IMR-90 (cell line): ENCODE measurements at regions not wholly inside any gene's neighbourhood (a gene's known extent, or its start where the extent isn't known, plus 50 kb on each side); places are given as distances from the start of the nearest gene placed in this dataset.

ENCODE experiments used
- ATAC-seq: fragments of 200-7000 bp; cut with Tn5 transposase; 2 replicates; pipeline ENCODE4 v1.9.1; 2020; ENCODE audit warnings: low read depth, mild to moderate bottlenecking, moderate library complexity
- BruUV-seq: library from RNA; stranded (reverse); fragments of 400-500 nt; replicated peaks from 2 replicates; lab custom pipeline; 2021; lab: Mats Ljungman, UMichigan
- CTCF ChIA-PET: fragments of 300-600 bp; formaldehyde crosslinking; extraction: SDS; loops from one replicate; lab custom pipeline; 2021; ENCODE audit warnings: antibody characterized with exemption; lab: Yijun Ruan, JAX
- POLR2A ChIA-PET: fragments of 300-600 bp; sonication (Branson Sonifier 250); formaldehyde crosslinking; loops from one replicate; lab custom pipeline; 2022; ENCODE audit warnings: antibody characterized with exemption; ENCODE audit not compliant: unreplicated experiment; lab: Charles Lee
- DNase-seq: peaks from one replicate; pipeline ENCODE4 v3.0.0; 2013
- H2AFZ ChIP-seq: replicated peaks from 2 replicates; pipeline ENCODE3; 2013; ENCODE audit warnings: low read length, mild to moderate bottlenecking; ENCODE audit not compliant: poor library complexity
- H2AK5ac ChIP-seq: 2 replicates; pipeline ENCODE4 v1.6.1; 2013; ENCODE audit warnings: low read depth, low read length, inconsistent platforms
- H2AK9ac ChIP-seq: replicated peaks from 2 replicates; pipeline ENCODE3; 2013; ENCODE audit warnings: mild to moderate bottlenecking, low read depth, low read length, moderate library complexity; ENCODE audit not compliant: poor library complexity
- H2BK120ac ChIP-seq: 2 replicates; pipeline ENCODE4 v1.6.1; 2013; ENCODE audit warnings: low read depth, low read length, inconsistent platforms
- H2BK15ac ChIP-seq: 3 replicates; pipeline ENCODE4 v1.6.1; 2013; ENCODE audit warnings: low read depth, low read length, inconsistent platforms
- H2BK20ac ChIP-seq: 2 replicates; pipeline ENCODE4 v1.6.1; 2013; ENCODE audit warnings: low read depth, mild to moderate bottlenecking, inconsistent platforms, low read length, moderate library complexity
- H2BK5ac ChIP-seq: 2 replicates; pipeline ENCODE4 v1.6.1; 2013; ENCODE audit warnings: mild to moderate bottlenecking, low read depth, low read length, inconsistent platforms; ENCODE audit not compliant: poor library complexity, severe bottlenecking
- H3K14ac ChIP-seq: replicated peaks from 2 replicates; pipeline ENCODE4 v1.6.1; 2013; ENCODE audit warnings: low read depth, low read length, inconsistent platforms
- H3K18ac ChIP-seq: 2 replicates; pipeline ENCODE4 v1.6.1; 2013; ENCODE audit warnings: low read depth, low read length, control low read depth
- H3K23ac ChIP-seq: 2 replicates; pipeline ENCODE4 v1.6.1; 2013; ENCODE audit warnings: low read depth, low read length, inconsistent platforms
- H3K27ac ChIP-seq: 2 replicates; pipeline ENCODE4 v1.5.1; 2013; ENCODE audit warnings: mild to moderate bottlenecking, control low read depth, low read length; ENCODE audit not compliant: insufficient read depth
- H3K27me3 ChIP-seq: 2 replicates; pipeline ENCODE4 v1.6.1; 2013; ENCODE audit warnings: low read length; ENCODE audit not compliant: control insufficient read depth, insufficient read depth
- H3K36me3 ChIP-seq: 2 replicates; pipeline ENCODE4 v1.6.1; 2013; ENCODE audit warnings: low read length, mixed read lengths; ENCODE audit not compliant: control insufficient read depth, insufficient read depth
- H3K4ac ChIP-seq: 2 replicates; pipeline ENCODE4 v1.6.1; 2013; ENCODE audit warnings: low read depth, low read length, inconsistent platforms
- H3K4me1 ChIP-seq: 2 replicates; pipeline ENCODE4 v1.6.1; 2013; ENCODE audit warnings: low read length, mixed read lengths; ENCODE audit not compliant: control insufficient read depth, insufficient read depth
- H3K4me2 ChIP-seq: 2 replicates; pipeline ENCODE4 v1.6.1; 2013; ENCODE audit warnings: low read depth, mild to moderate bottlenecking, control low read depth, low read length, moderate library complexity
- H3K4me3 ChIP-seq: 2 replicates; pipeline ENCODE4 v1.5.1; 2013; ENCODE audit warnings: low read depth, mild to moderate bottlenecking, control low read depth, low read length, moderate library complexity; ENCODE audit not compliant: insufficient read depth
- H3K56ac ChIP-seq: 2 replicates; pipeline ENCODE4 v1.6.1; 2013; ENCODE audit warnings: low read length, inconsistent platforms; ENCODE audit not compliant: insufficient read depth; ENCODE audit errors: extremely low read depth
- H3K79me1 ChIP-seq, 2 experiments: 2 replicates each; pipeline ENCODE4 v1.6.1; 2013; ENCODE audit warnings: low read length in 2 of 2, inconsistent platforms in 1 of 2, low read depth in 1 of 2
- H3K9ac ChIP-seq: 2 replicates; pipeline ENCODE4 v1.6.1; 2013; ENCODE audit warnings: low read depth, low read length, control low read depth
- H3K9me1 ChIP-seq: 2 replicates; pipeline ENCODE4 v1.6.1; 2013; ENCODE audit warnings: low read length, inconsistent platforms; ENCODE audit not compliant: insufficient read depth
- H3K9me3 ChIP-seq: 2 replicates; pipeline ENCODE4 v1.6.1; 2013; ENCODE audit warnings: low read length; ENCODE audit not compliant: control insufficient read depth, insufficient read depth
- H4K20me1 ChIP-seq: 2 replicates; pipeline ENCODE4 v1.6.1; 2013; ENCODE audit warnings: low read length, inconsistent platforms; ENCODE audit not compliant: insufficient read depth
- H4K5ac ChIP-seq: 2 replicates; pipeline ENCODE4 v1.6.1; 2013; ENCODE audit warnings: mild to moderate bottlenecking, low read depth, low read length, control low read depth
- H4K8ac ChIP-seq, 2 experiments: 2 replicates each; pipeline ENCODE4 v1.6.1; 2013; ENCODE audit warnings: low read depth in 2 of 2, low read length in 2 of 2, control low read depth in 1 of 2, inconsistent platforms in 1 of 2
- H4K91ac ChIP-seq: 2 replicates; pipeline ENCODE4 v1.6.1; 2013; ENCODE audit warnings: low read depth, low read length, inconsistent platforms; ENCODE audit not compliant: insufficient read depth
- BHLHE40 ChIP-seq: fragments of 150-350 bp; IDR thresholded peaks from 2 replicates; pipeline ENCODE4 v1.6.1; 2016; ENCODE audit warnings: mild to moderate bottlenecking, low read depth, low read length
- CEBPB ChIP-seq: IDR thresholded peaks from 2 replicates; pipeline ENCODE4 v1.6.1; 2012; ENCODE audit warnings: low read depth, low read length, improper control_type of control experiment
- CHD1 ChIP-seq: IDR thresholded peaks from 2 replicates; pipeline ENCODE4 v1.6.1; 2012; ENCODE audit warnings: low read depth, low read length, improper control_type of control experiment
- CTCF ChIP-seq: conservative IDR thresholded peaks from 2 replicates; pipeline ENCODE4 v1.5.1; 2012; ENCODE audit warnings: mild to moderate bottlenecking, low read depth, low read length, improper control_type of control experiment
- ELK1 ChIP-seq: fragments of 150-350 bp; IDR thresholded peaks from 2 replicates; pipeline ENCODE4 v1.6.1; 2016; ENCODE audit warnings: low read depth, mild to moderate bottlenecking, low read length, moderate library complexity, borderline replicate concordance
- FOS ChIP-seq: fragments of 150-350 bp; IDR thresholded peaks from 2 replicates; pipeline ENCODE4 v1.6.1; 2016; ENCODE audit warnings: low read depth, low read length
- MAFK ChIP-seq: IDR thresholded peaks from 2 replicates; pipeline ENCODE4 v1.6.1; 2012; ENCODE audit warnings: low read depth, low read length, improper control_type of control experiment
- MAZ ChIP-seq: IDR thresholded peaks from 2 replicates; pipeline ENCODE4 v1.6.1; 2012; ENCODE audit warnings: low read depth, mild to moderate bottlenecking, low read length, improper control_type of control experiment, moderate library complexity, borderline replicate concordance
- MXI1 ChIP-seq: IDR thresholded peaks from 2 replicates; pipeline ENCODE4 v1.6.1; 2012; ENCODE audit warnings: low read depth, mild to moderate bottlenecking, low read length, moderate library complexity, borderline replicate concordance
- NFE2L2 ChIP-seq: fragments of 150-350 bp; IDR thresholded peaks from 2 replicates; pipeline ENCODE4 v1.6.1; 2016; ENCODE audit warnings: low read depth, mild to moderate bottlenecking, low read length
- POLR2A ChIP-seq: IDR thresholded peaks from 2 replicates; pipeline ENCODE4 v1.6.1; 2012; ENCODE audit warnings: mild to moderate bottlenecking, low read depth, low read length
- RAD21 ChIP-seq: IDR thresholded peaks from 2 replicates; pipeline ENCODE4 v1.6.1; 2012; ENCODE audit warnings: low read length, improper control_type of control experiment
- RCOR1 ChIP-seq: IDR thresholded peaks from 2 replicates; pipeline ENCODE4 v1.6.1; 2012; ENCODE audit warnings: mild to moderate bottlenecking, low read length, improper control_type of control experiment; ENCODE audit not compliant: insufficient replicate concordance
- RFX5 ChIP-seq: IDR thresholded peaks from 2 replicates; pipeline ENCODE4 v1.8.0; 2012; ENCODE audit warnings: low read depth, mild to moderate bottlenecking, low read length, moderate library complexity
- SMC3 ChIP-seq: fragments of 150-350 bp; IDR thresholded peaks from 2 replicates; pipeline ENCODE4 v1.6.1; 2016; ENCODE audit warnings: low read depth, mild to moderate bottlenecking, antibody characterized with exemption, low read length, moderate library complexity
- USF2 ChIP-seq: fragments of 150-350 bp; IDR thresholded peaks from 2 replicates; pipeline ENCODE4 v1.6.1; 2017; ENCODE audit warnings: mild to moderate bottlenecking, antibody characterized with exemption, low read length, low read depth
- WGBS, 2 experiments: methylation state at CpG; one replicate each; pipeline versions ENCODE4 v1.1.5 to v1.1.7; 2013; ENCODE audit warnings: missing lambda C conversion rate in 2 of 2; ENCODE audit not compliant: insufficient read length in 1 of 2; ENCODE audit errors: extremely low coverage in 2 of 2; 5-methylcytosine and 5-hydroxymethylcytosine counted together
- dilution Hi-C: fragments of 300-500 bp; cut with HindIII; formaldehyde crosslinking; loops from one replicate; pipeline ENCODE4 v1.14.3; 2018; ENCODE audit warnings: low sequenced_read_pairs; ENCODE audit not compliant: unreplicated experiment
- in situ Hi-C: fragments of 300-500 bp; cut with MboI; formaldehyde crosslinking; loops from 3 replicates; pipeline ENCODE4 v1.14.3; 2019; ENCODE audit warnings: low sequenced_read_pairs, inconsistent platforms, mixed read lengths
- intact Hi-C: fragments of 100-400 bp; cut with micrococcal nuclease; formaldehyde crosslinking; loops from 2 replicates; pipeline ENCODE4 v1.10.0; 2022

- 60% methylated on average over 3 of the region's 9 CpGs; no CpG with 5 or more reads in 1 of the 2 experiments for WGBS, 2 experiments
- Histone ChIP-seq H3K18ac (no peak overlapping the region), H3K4ac (no peak overlapping the region), H4K91ac (no peak overlapping the region), H2BK5ac (no peak overlapping the region), H4K20me1 (no peaks in the 10 kb centered on the region), H3K4me1 (no peaks in the 10 kb centered on the region), H2AK5ac (no peak overlapping the region), H3K9ac (no peak overlapping the region), H3K27me3 (no peaks in the 10 kb centered on the region), H4K5ac (no peak overlapping the region), H2BK120ac (no peak overlapping the region), H3K79me1 (no peaks in the 10 kb centered on the region), H2BK15ac (no peak overlapping the region), H3K27ac (no peak overlapping the region), H2BK20ac (no peak overlapping the region), H3K4me2 (no peak overlapping the region), H3K4me3 (no peak overlapping the region), H3K9me1 (no peaks in the 10 kb centered on the region), H3K14ac (no peak overlapping the region), H3K9me3 (peaks cover 3% of the 10 kb centered on the region; the same call in 1 of the 2 replicates), H2AK9ac (no peak overlapping the region), H3K56ac (no peak overlapping the region), H3K23ac (no peak overlapping the region), H2AFZ (no peak overlapping the region), H3K36me3 (no peaks in the 10 kb centered on the region), H4K8ac (no peak overlapping the region)
- no TSS peak for BruUV-seq
- no peak for DNase-seq
- ATAC-seq: no peak
- intact Hi-C loops (no loop called here), in situ Hi-C loops (no loop called here), dilution Hi-C loops (no loop called here)
- ChIA-PET CTCF (interaction anchor here (0.7 kb wide), 1 partner anchor 13 kb away, joined by 3 read pairs; no protein-coding TSS in a partner anchor), POLR2A (no interaction called here)
- no peak for TF ChIP-seq MAFK
- no peak for TF ChIP-seq NFE2L2
- TF ChIP-seq RCOR1: no peak
- no peak for TF ChIP-seq MAZ
- no peak for TF ChIP-seq CEBPB
- TF ChIP-seq POLR2A: no peak
- no peak for TF ChIP-seq RFX5
- TF ChIP-seq RAD21: no peak
- TF ChIP-seq CHD1: no peak
- TF ChIP-seq BHLHE40: no peak
- TF ChIP-seq MXI1: no peak
- TF ChIP-seq USF2: no peak
- TF ChIP-seq ELK1: no peak
- no peak for TF ChIP-seq CTCF
- no peak for TF ChIP-seq FOS
- TF ChIP-seq SMC3: no peak
Observed at GRCh38 chr14:82549306-82549990, 1015.8 kb upstream of the SEL1L start.
